ENCODE measurements at regions not wholly inside any gene's neighbourhood (a gene's known extent, or its start where the extent isn't known, plus 50 kb on each side); places are given as distances from the start of the nearest gene placed in this dataset.

GRCh38 chr20:58058421-58059259 is 169.8 kb downstream of the ANKRD60 start:
- DNase-seq: no peak

GRCh38 chr20:58056921-58057686 is 171.3 kb downstream of the ANKRD60 start:
- no peak for DNase-seq

- no peak for DNase-seq
Observed at GRCh38 chr20:58056021-58056591, 172.3 kb downstream of the ANKRD60 start.

GRCh38 chr20:58054780-58055373 is 173.6 kb downstream of the ANKRD60 start:
- peak; percentile 80 for DNase-seq

- DNase-seq: no peak
Observed at GRCh38 chr20:58054082-58054779, 174.2 kb downstream of the ANKRD60 start.

GRCh38 chr20:58053391-58054055 is 174.9 kb downstream of the ANKRD60 start:
- no peak for DNase-seq

- no peak for DNase-seq
Observed at GRCh38 chr20:58051367-58051766, 177.1 kb downstream of the ANKRD60 start.

- DNase-seq: peak; percentile 51
Observed at GRCh38 chr20:58048096-58048702, 180.3 kb downstream of the ANKRD60 start.

- DNase-seq: no peak
Observed at GRCh38 chr20:58046311-58046710, 182.1 kb downstream of the ANKRD60 start.

- DNase-seq: no peak
Observed at GRCh38 chr20:58045579-58045978, 182.9 kb downstream of the ANKRD60 start.

- no peak for DNase-seq
Observed at GRCh38 chr20:58044931-58045555, 183.4 kb downstream of the ANKRD60 start.

GRCh38 chr20:58044286-58044685 is 184.2 kb downstream of the ANKRD60 start:
- DNase-seq: no peak

GRCh38 chr20:58043236-58044140 is 185.0 kb downstream of the ANKRD60 start:
- DNase-seq: peak; percentile 55

GRCh38 chr20:58042591-58042990 is 185.9 kb downstream of the ANKRD60 start:
- DNase-seq: no peak

- no peak for DNase-seq
Observed at GRCh38 chr20:58040447-58041290, 187.8 kb downstream of the ANKRD60 start.

GRCh38 chr20:58039274-58040092 is 189.0 kb downstream of the ANKRD60 start:
- peak; percentile 40 for DNase-seq

GRCh38 chr20:58038123-58038654 is 190.3 kb downstream of the ANKRD60 start:
- no peak for DNase-seq

GRCh38 chr20:58037631-58038030 is 190.8 kb downstream of the ANKRD60 start:
- no peak for DNase-seq
